Choroid plexus epithelial cell (primary cell): ENCODE measurements at regions not wholly inside any gene's neighbourhood (a gene's known extent, or its start where the extent isn't known, plus 50 kb on each side); places are given as distances from the start of the nearest gene placed in this dataset.
A peak's percentile ranks its signal among the peaks of the same experiment; 100 is the strongest.

Experiments
- DNase-seq: peaks from one replicate; pipeline ENCODE4 v3.0.0-alpha.2; 2010; ENCODE audit warnings: low read depth
- H3K4me3 ChIP-seq: 2 replicates; pipeline ENCODE4 v1.5.1; 2011; ENCODE audit warnings: low read depth, mild to moderate bottlenecking, control low read depth, low read length, moderate library complexity
- CTCF ChIP-seq: conservative IDR thresholded peaks from 2 replicates; pipeline ENCODE4 v1.5.1; 2011; ENCODE audit warnings: low read depth, mild to moderate bottlenecking, control low read depth, inconsistent platforms, low read length, moderate library complexity

GRCh38 chrX:45449982-45450381 is 249.3 kb upstream of the DIPK2B start:
- no peak for TF ChIP-seq CTCF
- no peak overlapping the region for H3K4me3 ChIP-seq
- peak; percentile 34 for DNase-seq

- TF ChIP-seq CTCF, result no peak
- no peak overlapping the region for H3K4me3 ChIP-seq
- no peak for DNase-seq
These were observed 247.3 kb upstream of the DIPK2B start for GRCh38 chrX:45447995-45448394.

GRCh38 chrX:45447331-45447730 is 246.7 kb upstream of the DIPK2B start:
- DNase-seq, result no peak
- H3K4me3 ChIP-seq, result no peak overlapping the region
- no peak for TF ChIP-seq CTCF

GRCh38 chrX:45445745-45446412 is 245.2 kb upstream of the DIPK2B start:
- TF ChIP-seq CTCF, result no peak
- DNase-seq, result peak; percentile 73
- no peak overlapping the region for H3K4me3 ChIP-seq

GRCh38 chrX:45437186-45437585 is 236.5 kb upstream of the DIPK2B start:
- no peak overlapping the region for H3K4me3 ChIP-seq
- DNase-seq, result no peak
- no peak for TF ChIP-seq CTCF

- TF ChIP-seq CTCF, result no peak
- no peak for DNase-seq
- no peak overlapping the region for H3K4me3 ChIP-seq
These were observed 234.8 kb upstream of the DIPK2B start for GRCh38 chrX:45435481-45435880.

- TF ChIP-seq CTCF, result no peak
- DNase-seq, result no peak
- no peak overlapping the region for H3K4me3 ChIP-seq
These were observed 233.6 kb upstream of the DIPK2B start for GRCh38 chrX:45434231-45434630.
